NCI-H526 (cell line): ENCODE measurements at regions not wholly inside any gene's neighbourhood (a gene's known extent, or its start where the extent isn't known, plus 50 kb on each side); places are given as distances from the start of the nearest gene placed in this dataset.
A peak's percentile ranks its signal among the peaks of the same experiment; 100 is the strongest.
"Not testable (repeated sequence)": the region's sequence is repeated elsewhere in the genome, so short reads cannot be mapped to it uniquely, and the experiment has no call there.

Source experiments
- DNase-seq, 2 experiments: peaks; one replicate each; lab custom pipeline; 2025; lab: John Stamatoyannopoulos, UW

GRCh38 chr11:22065472-22065871 is 127.4 kb upstream of the ANO5 start:
- no peak for DNase-seq

GRCh38 chr11:22069844-22070243 is 123.0 kb upstream of the ANO5 start:
- no peak for DNase-seq

GRCh38 chr11:22076271-22076930 is 116.5 kb upstream of the ANO5 start:
- no peak for DNase-seq

- DNase-seq: no peak
These were observed 114.8 kb upstream of the ANO5 start for GRCh38 chr11:22078063-22078462.

GRCh38 chr11:22079133-22079872 is 113.6 kb upstream of the ANO5 start:
- no peak for DNase-seq

GRCh38 chr11:22082178-22082577 is 110.7 kb upstream of the ANO5 start:
- no peak for DNase-seq

GRCh38 chr11:22082788-22083187 is 110.1 kb upstream of the ANO5 start:
- no peak for DNase-seq

GRCh38 chr11:22084056-22084455 is 108.8 kb upstream of the ANO5 start:
- no peak for DNase-seq

GRCh38 chr11:22084564-22084963 is 108.3 kb upstream of the ANO5 start:
- DNase-seq: no peak

GRCh38 chr11:22089609-22090008 is 103.3 kb upstream of the ANO5 start:
- no peak for DNase-seq

- no peak for DNase-seq
These were observed 86.3 kb upstream of the ANO5 start for GRCh38 chr11:22106566-22106965.

GRCh38 chr11:22115470-22116029 is 77.3 kb upstream of the ANO5 start:
- DNase-seq: peak; percentile 95 to 97

- not testable (repeated sequence) for DNase-seq
These were observed 64.9 kb upstream of the ANO5 start for GRCh38 chr11:22127981-22128380.

GRCh38 chr11:22130462-22131053 is 62.3 kb upstream of the ANO5 start:
- DNase-seq: peak; percentile 34 to 62

- no peak for DNase-seq
These were observed 59.1 kb upstream of the ANO5 start for GRCh38 chr11:22133776-22134175.

- no peak for DNase-seq
These were observed 54.6 kb upstream of the ANO5 start for GRCh38 chr11:22138264-22138663.
